HL-60 (cell line): ENCODE measurements at regions not wholly inside any gene's neighbourhood (a gene's known extent, or its start where the extent isn't known, plus 50 kb on each side); places are given as distances from the start of the nearest gene placed in this dataset.

Experiments used
- CTCF ChIP-seq: IDR thresholded peaks from one replicate; pipeline ENCODE4 v1.5.1; 2011; ENCODE audit warnings: low read length, control low read depth, inconsistent platforms; ENCODE audit not compliant: insufficient read depth
- POLR2AphosphoS5 ChIP-seq: IDR thresholded peaks from 2 replicates; pipeline ENCODE4 v1.6.1; 2012; ENCODE audit warnings: low read depth

GRCh38 chr10:84987039-84987438 lies 658.6 kb downstream of the CCSER2 start:
- TF ChIP-seq CTCF (no peak), POLR2AphosphoS5 (no peak)
